Gastroesophageal sphincter (tissue), 4 donors: ENCODE measurements at regions not wholly inside any gene's neighbourhood (a gene's known extent, or its start where the extent isn't known, plus 50 kb on each side); places are given as distances from the start of the nearest gene placed in this dataset.

Experiments
- ATAC-seq: fragments of 150-250 bp; one replicate; pipeline ENCODE4 v1.9.1; 2016; ENCODE audit warnings: mild to moderate bottlenecking, moderate library complexity
- H3K27ac ChIP-seq, 4 donors: fragments of 200-600 bp; sonication (generic) in 3 of 4; 1 replicate in 3 of 4; 2 replicates in 1 of 4; pipeline ENCODE4 v1.5.1; 2016 to 2019
- H3K27me3 ChIP-seq: fragments of 200-600 bp; sonication (generic); one replicate; pipeline ENCODE4 v1.5.1; 2019
- H3K36me3 ChIP-seq, 2 donors: fragments of 200-600 bp; sonication (generic); one replicate each; pipeline ENCODE4 v1.5.1; 2019; ENCODE audit warnings: control low read depth in 1 of 2
- H3K4me1 ChIP-seq, 3 donors: fragments of 200-600 bp; sonication (generic); 1 replicate in 2 of 3; 2 replicates in 1 of 3; pipeline ENCODE4 v1.5.1; 2016 to 2019; ENCODE audit warnings: control low read depth in 2 of 3
- H3K4me3 ChIP-seq, 2 donors: fragments of 200-600 bp; sonication (generic); one replicate each; pipeline ENCODE4 v1.5.1; 2019; ENCODE audit warnings: mild to moderate bottlenecking in 1 of 2, moderate library complexity in 1 of 2
- H3K9me3 ChIP-seq, 3 donors: fragments of 200-600 bp; sonication (generic); one replicate each; pipeline ENCODE4 v1.5.1; 2017 to 2019; ENCODE audit warnings: control low read depth in 2 of 3
- EP300 ChIP-seq: sonication (generic); formaldehyde crosslinking; IDR thresholded peaks from one replicate; pipeline ENCODE4 v1.6.1; 2017; ENCODE audit warnings: antibody characterized with exemption, mild to moderate bottlenecking
- POLR2A ChIP-seq, 2 donors: fragments of 450-650 bp; IDR thresholded peaks; one replicate each; pipeline ENCODE4 v1.6.1; 2017; ENCODE audit warnings: antibody characterized with exemption in 2 of 2, mild to moderate bottlenecking in 2 of 2, moderate library complexity in 1 of 2
- POLR2AphosphoS5 ChIP-seq: sonication (generic); formaldehyde crosslinking; IDR thresholded peaks from one replicate; pipeline ENCODE4 v1.6.1; 2017; ENCODE audit warnings: antibody characterized with exemption
- WGBS, 2 donors: methylation state at CpG; one replicate each; pipeline ENCODE4 v1.1.5; 2018; ENCODE audit warnings: low coverage in 1 of 2; 5-methylcytosine and 5-hydroxymethylcytosine counted together
- TF ChIP-seq, protein P1 (sequence below), 4 experiments: fragments of 200-600 bp in 2 of 4; fragments of 450-650 bp in 2 of 4; sonication (generic) in 1 of 4; IDR thresholded peaks; one replicate each; pipeline ENCODE4 v1.5.1; 2017 to 2019; ENCODE audit warnings: antibody characterized with exemption in 4 of 4, mild to moderate bottlenecking in 2 of 4, moderate library complexity in 2 of 4

DNA sequence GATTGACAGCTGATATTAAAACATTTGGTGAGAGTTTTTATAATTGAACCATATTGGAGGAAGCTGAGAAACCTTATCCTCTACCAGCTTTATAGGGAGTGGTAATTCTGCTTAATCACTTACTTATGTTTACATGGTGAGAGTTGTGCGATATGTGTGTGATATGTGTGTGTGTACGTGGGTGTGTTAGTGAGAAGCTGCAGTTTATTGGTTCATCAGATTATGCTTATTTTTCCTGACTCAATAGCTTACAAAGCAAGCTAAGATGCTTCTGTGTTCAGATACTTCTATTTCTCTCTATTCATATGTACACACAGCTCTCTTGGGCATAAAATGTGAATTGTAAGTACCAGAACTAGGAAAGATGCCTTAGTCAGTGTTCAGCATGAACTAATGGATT lies 343.7 kb downstream of the GRIA2 start:
- Histone ChIP-seq H3K4me3 (no peak overlapping the region), H3K9me3 (no peaks in the 10 kb centered on the region), H3K27me3 (no peaks in the 10 kb centered on the region), H3K27ac (no peak overlapping the region), H3K36me3 (no peaks in the 10 kb centered on the region), H3K4me1 (no peaks in the 10 kb centered on the region)
- no peak for ATAC-seq
- TF ChIP-seq, protein P1, sequence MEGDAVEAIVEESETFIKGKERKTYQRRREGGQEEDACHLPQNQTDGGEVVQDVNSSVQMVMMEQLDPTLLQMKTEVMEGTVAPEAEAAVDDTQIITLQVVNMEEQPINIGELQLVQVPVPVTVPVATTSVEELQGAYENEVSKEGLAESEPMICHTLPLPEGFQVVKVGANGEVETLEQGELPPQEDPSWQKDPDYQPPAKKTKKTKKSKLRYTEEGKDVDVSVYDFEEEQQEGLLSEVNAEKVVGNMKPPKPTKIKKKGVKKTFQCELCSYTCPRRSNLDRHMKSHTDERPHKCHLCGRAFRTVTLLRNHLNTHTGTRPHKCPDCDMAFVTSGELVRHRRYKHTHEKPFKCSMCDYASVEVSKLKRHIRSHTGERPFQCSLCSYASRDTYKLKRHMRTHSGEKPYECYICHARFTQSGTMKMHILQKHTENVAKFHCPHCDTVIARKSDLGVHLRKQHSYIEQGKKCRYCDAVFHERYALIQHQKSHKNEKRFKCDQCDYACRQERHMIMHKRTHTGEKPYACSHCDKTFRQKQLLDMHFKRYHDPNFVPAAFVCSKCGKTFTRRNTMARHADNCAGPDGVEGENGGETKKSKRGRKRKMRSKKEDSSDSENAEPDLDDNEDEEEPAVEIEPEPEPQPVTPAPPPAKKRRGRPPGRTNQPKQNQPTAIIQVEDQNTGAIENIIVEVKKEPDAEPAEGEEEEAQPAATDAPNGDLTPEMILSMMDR (IDR thresholded peaks at IDR 0.05), result no peak
- no peak for TF ChIP-seq EP300
- WGBS, 2 donors, result 72 to 79% methylated on average over 2 of the region's 2 CpGs

DNA sequence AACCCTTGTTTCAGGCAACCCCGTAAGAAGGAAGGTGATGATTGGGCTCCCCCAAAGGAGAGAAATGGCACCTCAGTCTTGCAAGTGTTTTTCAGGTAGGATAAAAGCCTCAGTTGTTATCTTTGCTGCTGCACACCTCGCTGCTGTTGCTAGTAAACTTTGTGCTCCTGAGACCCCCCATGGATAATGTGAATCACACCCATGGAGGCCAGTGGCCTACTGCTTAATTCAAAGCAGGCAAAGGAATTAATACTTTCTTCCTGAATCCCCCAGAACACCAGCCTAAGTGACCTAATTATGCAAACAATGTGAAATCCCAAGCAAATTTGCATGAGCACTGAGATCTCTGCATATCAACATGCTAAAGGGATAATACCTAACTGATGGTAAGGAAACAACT lies 337.5 kb downstream of the GRIA2 start:
- Histone ChIP-seq H3K27ac (no peak overlapping the region), H3K4me3 (no peak overlapping the region), H3K9me3 (no peaks in the 10 kb centered on the region), H3K4me1 (no peaks in the 10 kb centered on the region), H3K27me3 (no peaks in the 10 kb centered on the region), H3K36me3 (no peaks in the 10 kb centered on the region)
- ATAC-seq, result no peak
- TF ChIP-seq, protein P1 (IDR thresholded peaks at IDR 0.05), result no peak
- no peak for TF ChIP-seq POLR2AphosphoS5
- no peak for TF ChIP-seq POLR2A (IDR thresholded peaks at IDR 0.05)
- no peak for TF ChIP-seq EP300
- WGBS, 2 donors, result 53 to 83% methylated on average over 1 to 2 of the region's 2 CpGs

DNA sequence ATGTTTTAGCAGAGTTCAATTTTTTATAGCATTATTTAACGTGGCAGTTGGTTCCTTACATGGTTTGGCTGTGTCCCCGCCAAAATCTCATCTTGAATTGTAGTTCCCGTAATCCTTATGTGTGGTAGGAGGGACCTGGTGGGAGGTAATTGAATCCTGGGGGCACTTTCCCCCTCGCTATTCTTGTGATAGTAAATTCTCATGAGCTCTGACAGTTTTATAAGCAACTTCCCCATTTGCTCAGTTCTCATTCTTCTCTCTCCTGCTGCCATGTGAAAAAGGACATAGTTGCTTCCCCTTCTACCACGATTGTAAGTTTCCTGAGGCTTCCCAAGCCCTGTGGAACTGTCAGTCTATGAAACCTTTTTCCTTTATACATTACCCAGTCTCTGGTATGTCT lies 329.5 kb downstream of the GRIA2 start:
- Histone ChIP-seq H3K36me3 (no peaks in the 10 kb centered on the region), H3K4me3 (no peak overlapping the region), H3K27ac (no peak overlapping the region), H3K4me1 (no peaks in the 10 kb centered on the region), H3K9me3 (no peaks in the 10 kb centered on the region), H3K27me3 (no peaks in the 10 kb centered on the region)
- no peak for TF ChIP-seq EP300
- no peak for TF ChIP-seq POLR2AphosphoS5
- no peak for TF ChIP-seq POLR2A (IDR thresholded peaks at IDR 0.05)
- TF ChIP-seq, protein P1 (IDR thresholded peaks at IDR 0.05), result no peak
- ATAC-seq, result no peak
- WGBS, 2 donors, result 67 to 72% methylated on average over 4 to 5 of the region's 5 CpGs

DNA sequence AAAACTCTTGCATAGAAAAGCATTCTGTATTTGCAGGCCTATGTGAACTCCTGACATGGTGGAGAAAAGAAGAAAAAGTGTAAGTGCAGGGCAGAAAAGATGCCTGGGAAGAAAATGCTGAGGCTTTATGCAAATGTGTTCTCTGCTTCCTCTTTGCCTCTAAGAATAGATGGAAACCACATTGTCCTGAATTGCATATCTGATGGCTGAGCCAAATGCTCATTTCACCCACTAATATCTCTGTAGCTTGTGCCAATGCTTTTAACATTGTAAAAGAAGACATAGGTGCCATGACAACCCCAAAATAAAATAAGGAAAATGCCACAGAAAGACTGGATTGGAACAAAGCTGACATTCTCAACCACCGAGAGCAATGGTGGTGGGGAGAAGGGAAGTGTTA lies 307.4 kb downstream of the GRIA2 start:
- ATAC-seq, result no peak
- Histone ChIP-seq H3K9me3 (peaks cover 0 to 26% (median 0%) of the 10 kb centered on the region in 3 donors), H3K27ac (no peak overlapping the region), H3K4me3 (no peak overlapping the region), H3K4me1 (no peaks in the 10 kb centered on the region), H3K27me3 (no peaks in the 10 kb centered on the region), H3K36me3 (no peaks in the 10 kb centered on the region)
- no peak for TF ChIP-seq POLR2A (IDR thresholded peaks at IDR 0.05)
- TF ChIP-seq, protein P1 (IDR thresholded peaks at IDR 0.05), result no peak
- no peak for TF ChIP-seq EP300
- no peak for TF ChIP-seq POLR2AphosphoS5
- 86 to 100% methylated on average over 1 of the region's 1 CpG for WGBS, 2 donors

DNA sequence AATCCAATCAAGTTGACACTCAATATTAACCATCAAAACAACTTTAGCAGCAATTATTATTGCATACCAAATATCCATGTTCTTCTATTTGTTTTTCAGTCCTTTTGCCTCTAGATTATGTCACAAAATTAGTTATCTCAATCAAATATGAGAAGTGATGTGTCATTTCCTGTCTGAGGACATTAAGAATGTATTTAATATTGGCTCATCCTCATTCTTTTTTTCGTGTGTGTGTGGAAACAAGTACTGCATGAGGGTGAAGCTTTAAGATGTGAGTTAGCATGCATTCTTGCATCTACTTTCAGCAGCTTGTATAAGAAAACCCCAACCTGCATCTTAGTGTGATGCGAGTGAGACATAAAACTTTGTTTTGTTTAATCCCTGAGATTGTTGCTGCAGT lies 301.4 kb downstream of the GRIA2 start:
- no peaks in the 10 kb centered on the region for H3K36me3 ChIP-seq
- H3K4me3 ChIP-seq, result no peak overlapping the region
- no peak for ATAC-seq
- H3K27ac ChIP-seq, result no peak overlapping the region
- no peaks in the 10 kb centered on the region for H3K27me3 ChIP-seq
- WGBS, 2 donors, result 72 to 75% methylated on average over 2 of the region's 2 CpGs
- TF ChIP-seq, protein P1 (IDR thresholded peaks at IDR 0.05), result no peak
- TF ChIP-seq POLR2AphosphoS5 (no peak), POLR2A (IDR thresholded peaks at IDR 0.05) (no peak), EP300 (no peak)
- peaks cover 0 to 3% (median 0%) of the 10 kb centered on the region in 3 donors for H3K9me3 ChIP-seq
- no peaks in the 10 kb centered on the region for H3K4me1 ChIP-seq
